A673 (cell line): ENCODE measurements at regions not wholly inside any gene's neighbourhood (a gene's known extent, or its start where the extent isn't known, plus 50 kb on each side); places are given as distances from the start of the nearest gene placed in this dataset.
"Not testable (repeated sequence)": the region's sequence is repeated elsewhere in the genome, so short reads cannot be mapped to it uniquely, and the experiment has no call there.

Experiments used
- BruUV-seq: library from RNA; stranded (reverse); fragments of 400-500 nt; replicated peaks from 2 replicates; lab custom pipeline; 2021; lab: Mats Ljungman, UMichigan
- CTCF ChIA-PET: fragments of 300-600 bp; sonication (Branson Sonifier 250); formaldehyde crosslinking; loops from one replicate; lab custom pipeline; 2022; ENCODE audit warnings: antibody characterized with exemption; lab: Charles Lee
- POLR2A ChIA-PET: fragments of 300-600 bp; sonication (Branson Sonifier 250); formaldehyde crosslinking; loops from one replicate; lab custom pipeline; 2022; ENCODE audit warnings: antibody characterized with exemption; ENCODE audit not compliant: low non-redundant PET; lab: Charles Lee
- DNase-seq: peaks from one replicate; pipeline ENCODE4 v3.0.0-alpha.2; 2015; ENCODE audit warnings: low spot score
- H3K27ac ChIP-seq: fragments of 200-600 bp; sonication (generic); 2 replicates; pipeline ENCODE4 v1.5.1; 2016; ENCODE audit warnings: mixed run types, low read depth, mild to moderate bottlenecking, mixed read lengths, antibody characterized with exemption, low read length; ENCODE audit not compliant: poor library complexity, severe bottlenecking
- H3K27me3 ChIP-seq: fragments of 200-600 bp; sonication (generic); replicated peaks from 2 replicates; pipeline ENCODE4 v1.6.1; 2017; ENCODE audit warnings: mixed run types, low read depth, mild to moderate bottlenecking, mixed read lengths, antibody characterized with exemption, low read length; ENCODE audit not compliant: insufficient read depth, poor library complexity
- H3K36me3 ChIP-seq: fragments of 200-600 bp; sonication (generic); 2 replicates; pipeline ENCODE4 v1.6.1; 2016; ENCODE audit warnings: mixed run types, mild to moderate bottlenecking, mixed read lengths, antibody characterized with exemption, low read length; ENCODE audit not compliant: insufficient read depth, poor library complexity, severe bottlenecking
- H3K4me1 ChIP-seq: fragments of 200-600 bp; sonication (generic); 2 replicates; pipeline ENCODE4 v1.6.1; 2017; ENCODE audit warnings: mixed run types, mild to moderate bottlenecking, mixed read lengths, antibody characterized with exemption, low read length; ENCODE audit not compliant: insufficient read depth, poor library complexity, severe bottlenecking
- H3K4me3 ChIP-seq: fragments of 200-600 bp; sonication (generic); 2 replicates; pipeline ENCODE4 v1.5.1; 2016; ENCODE audit warnings: low read depth, mixed run types, mild to moderate bottlenecking, mixed read lengths, low read length; ENCODE audit not compliant: poor library complexity, severe bottlenecking
- H3K9me3 ChIP-seq: fragments of 200-600 bp; sonication (generic); 2 replicates; pipeline ENCODE4 v1.6.1; 2016; ENCODE audit warnings: mixed run types, low read depth, mild to moderate bottlenecking, mixed read lengths, antibody characterized with exemption, low read length; ENCODE audit not compliant: poor library complexity, severe bottlenecking
- CTCF ChIP-seq: fragments of 300-800, 200-600 bp; sonication (generic); conservative IDR thresholded peaks from 2 replicates; pipeline ENCODE4 v1.5.1; 2017; ENCODE audit warnings: low read depth, mild to moderate bottlenecking, antibody characterized with exemption, low read length, moderate library complexity, mixed read lengths
- EZH2 ChIP-seq: fragments of 200-600 bp; sonication (generic); IDR thresholded peaks from 2 replicates; pipeline ENCODE4 v1.6.1; 2017; ENCODE audit warnings: borderline replicate concordance, low read depth, mild to moderate bottlenecking, mixed read lengths, antibody characterized with exemption, low read length; ENCODE audit not compliant: poor library complexity, severe bottlenecking
- intact Hi-C: fragments of 100-400 bp; cut with micrococcal nuclease; formaldehyde crosslinking; loops from one replicate; pipeline ENCODE4 v1.10.0; 2022; ENCODE audit not compliant: unreplicated experiment

DNA sequence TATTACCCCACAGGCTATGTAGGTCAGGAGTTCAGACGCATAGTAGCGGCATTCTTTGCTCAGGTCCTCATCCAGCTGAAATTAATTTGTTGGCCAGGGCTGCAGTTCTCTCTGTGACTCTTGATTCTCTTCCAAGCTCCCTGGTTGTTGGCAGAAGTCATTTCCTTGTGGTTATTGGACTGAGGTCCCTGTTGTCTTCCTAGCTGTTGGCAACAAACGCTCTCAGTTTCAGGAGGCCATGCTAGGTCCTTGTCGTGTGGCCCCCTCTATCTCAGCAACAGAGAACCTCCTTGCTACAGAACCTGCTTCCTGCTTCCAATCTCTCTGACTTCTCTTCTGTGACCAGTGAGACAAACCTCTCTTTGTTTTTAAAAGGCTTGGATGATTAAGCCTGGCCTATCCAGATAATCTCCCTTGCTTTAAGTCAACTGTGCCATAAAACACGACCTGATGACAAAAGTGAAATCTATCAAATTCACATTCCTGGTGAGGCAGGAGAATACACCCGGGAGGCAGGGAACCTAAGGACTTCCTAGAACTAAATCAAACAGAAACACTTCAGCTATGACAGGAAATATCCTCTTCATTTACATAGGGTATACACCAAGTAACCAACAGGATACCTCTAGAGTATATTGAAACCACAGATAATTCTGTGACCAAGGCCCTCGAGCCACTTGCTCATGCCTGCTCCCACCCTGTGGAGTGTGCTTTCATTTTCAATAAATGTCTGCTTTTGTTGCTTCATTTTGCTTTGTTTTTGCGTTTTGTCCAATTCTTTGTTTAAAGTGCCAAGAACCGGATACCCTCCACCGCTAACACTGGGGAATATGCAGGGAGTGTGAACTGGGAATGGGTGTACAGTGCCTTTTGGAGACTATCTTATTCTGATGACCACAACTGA, 196.0 kb downstream of the BTBD3 start:
- CTCF ChIA-PET, result no interaction called here
- H3K4me3 ChIP-seq, result no peak overlapping the region

GRCh38 chr20:12129114-12129513, 211.4 kb downstream of the BTBD3 start:
- DNase-seq, H3K27me3 ChIP-seq, intact Hi-C loops, POLR2A ChIA-PET, BruUV-seq, H3K9me3 ChIP-seq, H3K4me1 ChIP-seq, H3K36me3 ChIP-seq, CTCF ChIA-PET, H3K4me3 ChIP-seq, H3K27ac ChIP-seq: not testable (repeated sequence)

More for the DNA sequence above, 196.0 kb downstream of the BTBD3 start:
- no peak for TF ChIP-seq EZH2
- TF ChIP-seq CTCF, result no peak
- Histone ChIP-seq H3K4me1 (no peaks in the 10 kb centered on the region), H3K27me3 (no peaks in the 10 kb centered on the region), H3K36me3 (no peaks in the 10 kb centered on the region), H3K9me3 (no peaks in the 10 kb centered on the region), H3K27ac (no peak overlapping the region)
- POLR2A ChIA-PET, result no interaction called here
- BruUV-seq, result no TSS peak
- intact Hi-C loops, result no loop called here
- no peak for DNase-seq

GRCh38 chr20:12129532-12129931, 211.8 kb downstream of the BTBD3 start:
- H3K4me1 ChIP-seq, H3K4me3 ChIP-seq, CTCF ChIA-PET, H3K9me3 ChIP-seq, DNase-seq, H3K36me3 ChIP-seq, H3K27ac ChIP-seq, H3K27me3 ChIP-seq, POLR2A ChIA-PET, intact Hi-C loops, BruUV-seq: not testable (repeated sequence)

DNA sequence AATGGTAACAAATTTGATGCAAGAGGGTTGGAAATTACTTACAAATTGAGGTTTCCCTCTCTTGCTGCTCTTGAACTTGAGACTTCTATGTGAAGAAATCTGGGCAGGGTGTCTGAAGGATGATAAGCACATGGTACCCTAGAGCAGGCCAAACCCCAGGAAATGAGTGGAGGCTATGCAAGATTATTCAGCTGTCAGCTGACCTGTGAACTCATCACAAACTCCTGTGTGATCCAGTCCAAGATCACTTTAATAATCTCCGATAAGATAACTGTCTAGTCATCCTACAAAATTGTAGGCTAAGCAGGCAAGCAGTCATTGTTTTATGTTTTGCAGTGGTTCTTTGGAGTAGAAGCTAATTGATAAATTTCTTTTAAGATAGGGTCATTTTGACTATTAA, 213.1 kb downstream of the BTBD3 start:
- Histone ChIP-seq H3K4me3 (no peak overlapping the region), H3K27me3 (no peaks in the 10 kb centered on the region), H3K4me1 (no peaks in the 10 kb centered on the region), H3K36me3 (no peaks in the 10 kb centered on the region), H3K9me3 (no peaks in the 10 kb centered on the region), H3K27ac (no peak overlapping the region)
- ChIA-PET CTCF (no interaction called here), POLR2A (no interaction called here)
- intact Hi-C loops, result no loop called here
- no peak for DNase-seq
- BruUV-seq, result no TSS peak
- no peak for TF ChIP-seq CTCF
